ENCODE measurements at regions not wholly inside any gene's neighbourhood (a gene's known extent, or its start where the extent isn't known, plus 50 kb on each side); places are given as distances from the start of the nearest gene placed in this dataset.
A peak's percentile ranks its signal among the peaks of the same experiment; 100 is the strongest.

- DNase-seq (ENCODE audit: low read depth) = peak; percentile 77
Observed at GRCh38 chr5:84603568-84604185, 219.0 kb upstream of the EDIL3 start.

GRCh38 chr5:84602371-84602771, 217.7 kb upstream of the EDIL3 start:
- no peak for DNase-seq (ENCODE audit: low read depth)

GRCh38 chr5:84599964-84600363, 215.3 kb upstream of the EDIL3 start:
- no peak for DNase-seq (ENCODE audit: low read depth)

- no peak for DNase-seq (ENCODE audit: low read depth)
Observed at GRCh38 chr5:84597904-84598303, 213.2 kb upstream of the EDIL3 start.

- DNase-seq (ENCODE audit: low read depth) = no peak
Observed at GRCh38 chr5:84590629-84591028, 205.9 kb upstream of the EDIL3 start.

GRCh38 chr5:84589926-84590325, 205.2 kb upstream of the EDIL3 start:
- no peak for DNase-seq (ENCODE audit: low read depth)

- DNase-seq (ENCODE audit: low read depth) = no peak
Observed at GRCh38 chr5:84585218-84585617, 200.5 kb upstream of the EDIL3 start.

GRCh38 chr5:84578226-84578625, 193.5 kb upstream of the EDIL3 start:
- no peak for DNase-seq (ENCODE audit: low read depth)

GRCh38 chr5:84573017-84573712, 188.5 kb upstream of the EDIL3 start:
- DNase-seq (ENCODE audit: low read depth) = no peak

GRCh38 chr5:84569307-84569706, 184.6 kb upstream of the EDIL3 start:
- no peak for DNase-seq (ENCODE audit: low read depth)

- peak; percentile 39 for DNase-seq (ENCODE audit: low read depth)
Observed at GRCh38 chr5:84568171-84568570, 183.5 kb upstream of the EDIL3 start.

GRCh38 chr5:84565866-84566265, 181.2 kb upstream of the EDIL3 start:
- DNase-seq (ENCODE audit: low read depth) = no peak

- DNase-seq (ENCODE audit: low read depth) = no peak
Observed at GRCh38 chr5:84564321-84565075, 179.8 kb upstream of the EDIL3 start.

GRCh38 chr5:84550222-84550621, 165.5 kb upstream of the EDIL3 start:
- DNase-seq (ENCODE audit: low read depth) = no peak

GRCh38 chr5:84549054-84549453, 164.4 kb upstream of the EDIL3 start:
- no peak for DNase-seq (ENCODE audit: low read depth)

GRCh38 chr5:84546686-84547085, 162.0 kb upstream of the EDIL3 start:
- DNase-seq (ENCODE audit: low read depth) = no peak

GRCh38 chr5:84536797-84537196, 152.1 kb upstream of the EDIL3 start:
- DNase-seq (ENCODE audit: low read depth) = no peak

GRCh38 chr5:84535281-84535680, 150.6 kb upstream of the EDIL3 start:
- no peak for DNase-seq (ENCODE audit: low read depth)

GRCh38 chr5:84524491-84524890, 139.8 kb upstream of the EDIL3 start:
- peak; percentile 82 for DNase-seq (ENCODE audit: low read depth)

GRCh38 chr5:84518862-84519261, 134.2 kb upstream of the EDIL3 start:
- DNase-seq (ENCODE audit: low read depth) = no peak

GRCh38 chr5:84518370-84518769, 133.7 kb upstream of the EDIL3 start:
- DNase-seq (ENCODE audit: low read depth) = no peak

GRCh38 chr5:84506625-84507024, 121.9 kb upstream of the EDIL3 start:
- no peak for DNase-seq (ENCODE audit: low read depth)

GRCh38 chr5:84494453-84494852, 109.8 kb upstream of the EDIL3 start:
- peak; percentile 90 for DNase-seq (ENCODE audit: low read depth)
